Heart left ventricle (tissue), 16 donors: ENCODE measurements at regions not wholly inside any gene's neighbourhood (a gene's known extent, or its start where the extent isn't known, plus 50 kb on each side); places are given as distances from the start of the nearest gene placed in this dataset.

Source experiments
- ATAC-seq, 4 donors: fragments of 200-7000 bp; cut with Tn5 transposase; one replicate each; pipeline ENCODE4 v1.9.1; 2020 to 2022; ENCODE audit warnings: moderate library complexity in 4 of 4, mild to moderate bottlenecking in 3 of 4, moderate number of reproducible peaks in 1 of 4
- DNase-seq, 5 donors: peaks; one replicate each; pipeline ENCODE4 v3.0.0-alpha.2; 2020
- H3K27ac ChIP-seq, 12 donors: fragments of 200-600 bp; sonication (generic) in 4 of 12; one replicate each; pipeline versions ENCODE4 v1.5.0 to v1.8.0; 2016 to 2022; ENCODE audit warnings: mild to moderate bottlenecking in 2 of 12
- H3K27me3 ChIP-seq, 9 donors: fragments of 200-600 bp; sonication (generic) in 2 of 9; one replicate each; pipeline versions ENCODE4 v1.5.1 to v1.8.0; 2016 to 2022; ENCODE audit warnings: mild to moderate bottlenecking in 3 of 9
- H3K36me3 ChIP-seq, 9 donors: fragments of 200-600 bp; sonication (generic) in 2 of 9; one replicate each; pipeline versions ENCODE4 v1.5.0 to v1.8.0; 2018 to 2022; ENCODE audit warnings: mild to moderate bottlenecking in 2 of 9
- H3K4me1 ChIP-seq, 12 donors: fragments of 200-600 bp; sonication (generic) in 4 of 12; one replicate each; pipeline versions ENCODE4 v1.5.0 to v1.8.0; 2016 to 2022; ENCODE audit warnings: mild to moderate bottlenecking in 3 of 12
- H3K4me3 ChIP-seq, 12 donors: fragments of 200-600 bp; sonication (generic) in 4 of 12; one replicate each; pipeline versions ENCODE4 v1.5.0 to v1.8.0; 2017 to 2022; ENCODE audit warnings: mild to moderate bottlenecking in 9 of 12, moderate library complexity in 4 of 12
- H3K9me3 ChIP-seq, 12 donors: fragments of 200-600 bp; sonication (generic) in 4 of 12; one replicate each; pipeline versions ENCODE4 v1.5.0 to v1.8.0; 2016 to 2022; ENCODE audit warnings: mild to moderate bottlenecking in 1 of 12
- POLR2A ChIP-seq, 2 donors: fragments of 450-650 bp; IDR thresholded peaks; one replicate each; pipeline ENCODE4 v1.6.1; 2017; ENCODE audit warnings: antibody characterized with exemption in 2 of 2, mild to moderate bottlenecking in 2 of 2, moderate library complexity in 2 of 2
- WGBS, 4 donors: extraction: QIAGEN DNeasy Blood & Tissue Kit in 2 of 4; methylation state at CpG; one replicate each; pipeline versions ENCODE4 v1.1.5 to v1.1.7; 2013 to 2018; 5-methylcytosine and 5-hydroxymethylcytosine counted together
- intact Hi-C, 10 donors: fragments of 100-400 bp; cut with DNase I; formaldehyde crosslinking; loops; one replicate each; pipeline versions ENCODE4 v1.11.1 to v1.14.2; 2022
- TF ChIP-seq, protein P1 (sequence below), 12 donors: fragments of 200-600 bp; sonication (generic) in 4 of 12; IDR thresholded peaks; one replicate each; pipeline versions ENCODE4 v1.5.0 to v1.8.0; 2018 to 2022; ENCODE audit warnings: antibody characterized with exemption in 12 of 12, mild to moderate bottlenecking in 5 of 12
- donor health status: ischemic (EF 13 %, LVEDD 7.1; RV severe dilation, severe dysfunction).
- donor health status: healthy with polysubstance abuse.
- donor health status: DM: no; HTN: yes; CAD: no.
- donor health status: DM: no; HTN: no; CAD: no.
- donor health status: ischemic (EF 25% LVEDD 6.9; RV normal size, moderate dysfunction).
- donor health status: ischemic (EF 25% LVEDD 5.7; RV mildly dilated, moderate dysfunction).
- donor health status: healthy.
- donor health status: DM: yes; HTN: yes; CAD: no.
- donor health status: ischemic (EF 35%, LVEDD 5.7; RV mildly dilated, moderate dysfunction).
- donor health status: nonischemic (EF 11% LVEDD 7.7; RV severe dilation, severe dysfunction).
- donor health status: DM: yes; HTN: yes; CAD: no.
- donor health status: PGD.
- donor health status: ischemic (EF 29% LVEDD 5.4; RV normal size, mild dysfunction).
- donor health status: nonischemic (EF 23%, LVEDD 6.1; RV moderate dilation, normal function).

DNA sequence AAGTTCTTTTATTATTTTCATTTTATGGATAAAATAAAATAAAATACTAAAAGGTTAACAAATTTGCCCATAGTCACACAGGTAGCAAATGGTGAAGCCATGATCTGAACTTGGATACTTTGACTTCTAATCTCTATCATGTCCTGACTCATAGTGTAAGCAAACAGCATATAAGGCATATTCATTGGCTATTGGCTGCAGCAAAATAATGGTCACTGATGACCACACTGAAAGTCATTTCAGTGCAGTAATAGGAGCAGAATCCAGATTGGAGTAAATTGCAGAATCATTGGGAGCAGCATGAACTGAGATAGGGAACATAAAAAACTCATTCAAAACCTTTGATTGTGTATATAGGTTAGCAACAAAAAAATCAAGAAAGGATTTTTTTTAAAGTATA, 262.9 kb downstream of the PLA2G4A start:
- peaks cover 0 to 4% (median 0%) of the 10 kb centered on the region in 12 donors for H3K9me3 ChIP-seq
- intact Hi-C loops, result no loop called here
- TF ChIP-seq, protein P1, sequence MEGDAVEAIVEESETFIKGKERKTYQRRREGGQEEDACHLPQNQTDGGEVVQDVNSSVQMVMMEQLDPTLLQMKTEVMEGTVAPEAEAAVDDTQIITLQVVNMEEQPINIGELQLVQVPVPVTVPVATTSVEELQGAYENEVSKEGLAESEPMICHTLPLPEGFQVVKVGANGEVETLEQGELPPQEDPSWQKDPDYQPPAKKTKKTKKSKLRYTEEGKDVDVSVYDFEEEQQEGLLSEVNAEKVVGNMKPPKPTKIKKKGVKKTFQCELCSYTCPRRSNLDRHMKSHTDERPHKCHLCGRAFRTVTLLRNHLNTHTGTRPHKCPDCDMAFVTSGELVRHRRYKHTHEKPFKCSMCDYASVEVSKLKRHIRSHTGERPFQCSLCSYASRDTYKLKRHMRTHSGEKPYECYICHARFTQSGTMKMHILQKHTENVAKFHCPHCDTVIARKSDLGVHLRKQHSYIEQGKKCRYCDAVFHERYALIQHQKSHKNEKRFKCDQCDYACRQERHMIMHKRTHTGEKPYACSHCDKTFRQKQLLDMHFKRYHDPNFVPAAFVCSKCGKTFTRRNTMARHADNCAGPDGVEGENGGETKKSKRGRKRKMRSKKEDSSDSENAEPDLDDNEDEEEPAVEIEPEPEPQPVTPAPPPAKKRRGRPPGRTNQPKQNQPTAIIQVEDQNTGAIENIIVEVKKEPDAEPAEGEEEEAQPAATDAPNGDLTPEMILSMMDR (IDR thresholded peaks at IDR 0.05), result no peak
- no peak for TF ChIP-seq POLR2A (IDR thresholded peaks at IDR 0.05)

DNA sequence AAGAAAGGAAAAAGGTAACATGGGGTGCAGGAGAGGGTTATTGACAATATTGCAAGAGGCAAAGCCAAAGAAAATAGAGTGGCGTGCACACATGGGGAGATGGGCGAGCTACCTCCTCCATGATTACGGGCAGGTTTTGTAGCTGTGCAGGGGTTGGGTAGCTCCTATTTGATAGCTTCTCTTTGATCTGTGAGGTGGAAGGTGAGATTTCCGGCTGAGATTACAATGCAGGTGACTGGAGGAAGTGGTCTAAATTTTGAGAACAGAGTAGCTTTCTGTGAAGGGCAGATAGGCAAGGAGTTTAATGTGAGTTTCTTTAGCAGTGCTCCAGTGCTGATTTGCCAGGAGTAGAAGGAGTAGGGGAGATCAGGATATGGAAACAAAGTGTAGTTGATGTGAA, 263.4 kb downstream of the PLA2G4A start:
- H3K9me3 ChIP-seq, result peaks cover 0 to 4% (median 0%) of the 10 kb centered on the region in 12 donors
- no peak for ATAC-seq
- 86 to 91% (median 90%) methylated on average over 4 of the region's 4 CpGs for WGBS, 4 donors

More for the DNA sequence above, 262.9 kb downstream of the PLA2G4A start:
- Histone ChIP-seq H3K4me3 (no peak overlapping the region), H3K27me3 (peaks cover 0 to 4% (median 0%) of the 10 kb centered on the region in 9 donors), H3K4me1 (no peaks in the 10 kb centered on the region), H3K27ac (no peak overlapping the region), H3K36me3 (no peaks in the 10 kb centered on the region)
- DNase-seq (no peak), ATAC-seq (no peak)

DNA sequence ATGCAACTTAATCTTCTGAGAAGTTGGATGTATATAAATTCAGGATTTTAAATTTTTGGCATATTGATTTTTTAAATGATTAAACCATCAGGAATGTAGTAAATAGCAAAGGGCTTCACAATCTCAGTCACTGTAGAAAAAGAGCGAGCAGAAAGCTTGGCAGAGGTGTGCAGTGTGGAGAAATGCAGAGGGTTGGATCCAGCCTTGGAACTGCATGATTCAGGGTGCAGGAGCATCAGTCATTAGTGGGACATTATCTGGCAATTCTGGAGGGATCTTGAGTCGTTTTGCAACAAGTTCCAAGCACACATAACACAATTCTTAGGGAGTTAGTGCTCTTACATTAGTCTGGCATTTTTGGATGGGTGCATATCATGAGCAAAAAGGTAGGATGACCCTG, 267.9 kb downstream of the PLA2G4A start:
- peaks cover 0 to 11% (median 0%) of the 10 kb centered on the region in 12 donors for H3K9me3 ChIP-seq
- intact Hi-C loops, result no loop called here
- no peak overlapping the region for H3K4me3 ChIP-seq
- H3K27ac ChIP-seq, result no peak overlapping the region
- H3K4me1 ChIP-seq, result no peaks in the 10 kb centered on the region
- no peak for TF ChIP-seq POLR2A (IDR thresholded peaks at IDR 0.05)
- TF ChIP-seq, protein P1 (IDR thresholded peaks at IDR 0.05), result no peak
- no peak for ATAC-seq
- no peak for DNase-seq
- WGBS, 4 donors, result 49 to 54% (median 50%) methylated on average over 2 of the region's 2 CpGs
- H3K36me3 ChIP-seq, result no peaks in the 10 kb centered on the region
- no peaks in the 10 kb centered on the region for H3K27me3 ChIP-seq

More for the DNA sequence above, 263.4 kb downstream of the PLA2G4A start:
- Histone ChIP-seq H3K4me3 (no peak overlapping the region), H3K27me3 (peaks cover 0 to 4% (median 0%) of the 10 kb centered on the region in 9 donors), H3K27ac (no peak overlapping the region), H3K36me3 (no peaks in the 10 kb centered on the region), H3K4me1 (no peaks in the 10 kb centered on the region)
- TF ChIP-seq, protein P1 (IDR thresholded peaks at IDR 0.05), result no peak
- TF ChIP-seq POLR2A (IDR thresholded peaks at IDR 0.05), result no peak
- intact Hi-C loops, result no loop called here
- DNase-seq, result no peak

DNA sequence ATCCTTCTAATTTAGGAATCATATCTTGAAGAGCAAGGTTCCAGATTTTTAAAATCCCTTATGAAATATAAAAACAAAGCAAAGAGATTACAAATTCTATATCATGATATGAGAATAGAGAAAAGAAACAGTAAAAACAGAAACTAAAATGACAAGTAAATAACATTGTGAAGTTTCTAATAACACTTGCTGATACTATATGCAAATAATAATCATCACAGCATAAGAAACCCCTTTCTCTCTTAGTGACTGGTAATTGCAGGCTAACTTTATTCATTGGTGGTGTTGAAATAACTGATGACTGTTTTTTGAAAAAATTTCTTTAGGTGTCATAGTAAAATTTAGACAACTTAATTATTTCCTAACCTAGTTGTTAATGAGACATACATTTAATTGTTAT, 281.6 kb downstream of the PLA2G4A start:
- no peaks in the 10 kb centered on the region for H3K36me3 ChIP-seq
- no peak overlapping the region for H3K27ac ChIP-seq
- H3K9me3 ChIP-seq, result no peaks in the 10 kb centered on the region
- DNase-seq (no peak), ATAC-seq (no peak)
- no peak for TF ChIP-seq POLR2A (IDR thresholded peaks at IDR 0.05)
- TF ChIP-seq, protein P1 (IDR thresholded peaks at IDR 0.05), result no peak
- no peak overlapping the region for H3K4me3 ChIP-seq
- intact Hi-C loops, result no loop called here
- H3K27me3 ChIP-seq, result no peaks in the 10 kb centered on the region
- H3K4me1 ChIP-seq, result no peaks in the 10 kb centered on the region
